ENCODE measurements at regions not wholly inside any gene's neighbourhood (a gene's known extent, or its start where the extent isn't known, plus 50 kb on each side); places are given as distances from the start of the nearest gene placed in this dataset.

- no peak for TF ChIP-seq CTCF (IDR thresholded peaks at IDR 0.05)
- TF ChIP-seq POLR2A (IDR thresholded peaks at IDR 0.05): no peak
Observed at GRCh38 chr5:92979716-92980115, 601.3 kb downstream of the NR2F1-AS1 start.

Data from heart left ventricle (tissue), 13 donors.